ENCODE measurements at regions not wholly inside any gene's neighbourhood (a gene's known extent, or its start where the extent isn't known, plus 50 kb on each side); places are given as distances from the start of the nearest gene placed in this dataset.

DNA sequence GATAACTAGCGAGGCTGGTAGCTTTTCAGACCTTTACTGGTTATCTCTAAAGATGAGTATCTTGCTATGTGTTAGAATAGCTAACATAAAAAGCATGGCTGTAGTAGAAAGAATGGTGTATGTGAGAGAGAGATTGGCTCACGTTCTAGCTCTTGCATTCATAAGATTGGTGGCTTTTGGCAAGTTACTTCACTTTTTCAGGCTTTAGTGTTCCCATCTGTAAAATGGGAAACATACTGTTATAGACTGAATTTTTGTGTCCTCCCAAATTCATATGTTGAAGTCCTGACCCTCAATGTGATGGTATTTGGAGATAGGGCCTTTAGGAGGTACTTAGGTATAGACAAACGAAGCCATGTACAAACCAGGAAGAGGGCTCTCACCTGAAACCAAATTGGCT, 302.4 kb upstream of the KLF4 start:
- TF ChIP-seq, protein P1, sequence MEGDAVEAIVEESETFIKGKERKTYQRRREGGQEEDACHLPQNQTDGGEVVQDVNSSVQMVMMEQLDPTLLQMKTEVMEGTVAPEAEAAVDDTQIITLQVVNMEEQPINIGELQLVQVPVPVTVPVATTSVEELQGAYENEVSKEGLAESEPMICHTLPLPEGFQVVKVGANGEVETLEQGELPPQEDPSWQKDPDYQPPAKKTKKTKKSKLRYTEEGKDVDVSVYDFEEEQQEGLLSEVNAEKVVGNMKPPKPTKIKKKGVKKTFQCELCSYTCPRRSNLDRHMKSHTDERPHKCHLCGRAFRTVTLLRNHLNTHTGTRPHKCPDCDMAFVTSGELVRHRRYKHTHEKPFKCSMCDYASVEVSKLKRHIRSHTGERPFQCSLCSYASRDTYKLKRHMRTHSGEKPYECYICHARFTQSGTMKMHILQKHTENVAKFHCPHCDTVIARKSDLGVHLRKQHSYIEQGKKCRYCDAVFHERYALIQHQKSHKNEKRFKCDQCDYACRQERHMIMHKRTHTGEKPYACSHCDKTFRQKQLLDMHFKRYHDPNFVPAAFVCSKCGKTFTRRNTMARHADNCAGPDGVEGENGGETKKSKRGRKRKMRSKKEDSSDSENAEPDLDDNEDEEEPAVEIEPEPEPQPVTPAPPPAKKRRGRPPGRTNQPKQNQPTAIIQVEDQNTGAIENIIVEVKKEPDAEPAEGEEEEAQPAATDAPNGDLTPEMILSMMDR (IDR thresholded peaks at IDR 0.05), result no peak
- TF ChIP-seq POLR2AphosphoS5 (IDR thresholded peaks at IDR 0.05) (no peak), POLR2A (IDR thresholded peaks at IDR 0.05) (no peak), EP300 (IDR thresholded peaks at IDR 0.05) (no peak)
